GM23338 (cell line): ENCODE measurements at regions not wholly inside any gene's neighbourhood (a gene's known extent, or its start where the extent isn't known, plus 50 kb on each side); places are given as distances from the start of the nearest gene placed in this dataset.

Source experiments
- POLR2AphosphoS5 ChIP-seq: IDR thresholded peaks from 2 replicates; pipeline ENCODE4 v1.6.1; 2016; ENCODE audit warnings: antibody characterized with exemption, low read depth
- TF ChIP-seq, protein P1 (sequence below): IDR thresholded peaks from one replicate; pipeline ENCODE4 v1.6.1; 2018; ENCODE audit warnings: antibody characterized with exemption; ENCODE audit not compliant: unreplicated experiment
- TF ChIP-seq, protein P2 (sequence below), 2 experiments: fragments of 200-600 bp in 1 of 2; sonication (generic) in 1 of 2; conservative IDR thresholded peaks; 2 replicates each; pipeline versions ENCODE4 v1.5.1 to v1.6.1; 2016 to 2017; ENCODE audit warnings: antibody characterized with exemption in 2 of 2, low read depth in 2 of 2, mild to moderate bottlenecking in 2 of 2, moderate library complexity in 1 of 2

DNA sequence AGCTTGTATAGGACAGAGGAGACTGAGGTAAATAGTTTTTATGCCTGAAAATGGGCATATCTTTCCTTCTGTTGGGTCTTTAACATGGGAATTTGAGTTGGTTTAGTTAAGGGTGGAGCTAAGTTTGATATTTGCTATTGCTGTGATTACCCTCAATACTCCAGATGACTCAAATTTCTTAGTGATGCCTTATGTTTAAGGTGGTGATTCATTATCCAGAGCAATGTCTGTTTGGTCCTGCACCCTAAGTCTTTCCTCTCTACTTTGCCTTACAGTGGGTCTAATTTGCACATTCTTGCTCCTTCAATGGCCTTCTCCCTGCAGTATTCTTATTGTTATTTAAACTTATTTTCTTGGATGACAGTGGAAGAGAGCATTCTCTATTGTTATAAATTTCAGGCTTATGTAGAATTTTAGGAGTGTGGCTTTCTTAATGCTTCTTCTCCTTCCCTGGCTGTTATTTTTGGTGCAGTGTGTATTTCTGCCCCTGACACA, 312.9 kb upstream of the RPS23 start:
- TF ChIP-seq, protein P1, sequence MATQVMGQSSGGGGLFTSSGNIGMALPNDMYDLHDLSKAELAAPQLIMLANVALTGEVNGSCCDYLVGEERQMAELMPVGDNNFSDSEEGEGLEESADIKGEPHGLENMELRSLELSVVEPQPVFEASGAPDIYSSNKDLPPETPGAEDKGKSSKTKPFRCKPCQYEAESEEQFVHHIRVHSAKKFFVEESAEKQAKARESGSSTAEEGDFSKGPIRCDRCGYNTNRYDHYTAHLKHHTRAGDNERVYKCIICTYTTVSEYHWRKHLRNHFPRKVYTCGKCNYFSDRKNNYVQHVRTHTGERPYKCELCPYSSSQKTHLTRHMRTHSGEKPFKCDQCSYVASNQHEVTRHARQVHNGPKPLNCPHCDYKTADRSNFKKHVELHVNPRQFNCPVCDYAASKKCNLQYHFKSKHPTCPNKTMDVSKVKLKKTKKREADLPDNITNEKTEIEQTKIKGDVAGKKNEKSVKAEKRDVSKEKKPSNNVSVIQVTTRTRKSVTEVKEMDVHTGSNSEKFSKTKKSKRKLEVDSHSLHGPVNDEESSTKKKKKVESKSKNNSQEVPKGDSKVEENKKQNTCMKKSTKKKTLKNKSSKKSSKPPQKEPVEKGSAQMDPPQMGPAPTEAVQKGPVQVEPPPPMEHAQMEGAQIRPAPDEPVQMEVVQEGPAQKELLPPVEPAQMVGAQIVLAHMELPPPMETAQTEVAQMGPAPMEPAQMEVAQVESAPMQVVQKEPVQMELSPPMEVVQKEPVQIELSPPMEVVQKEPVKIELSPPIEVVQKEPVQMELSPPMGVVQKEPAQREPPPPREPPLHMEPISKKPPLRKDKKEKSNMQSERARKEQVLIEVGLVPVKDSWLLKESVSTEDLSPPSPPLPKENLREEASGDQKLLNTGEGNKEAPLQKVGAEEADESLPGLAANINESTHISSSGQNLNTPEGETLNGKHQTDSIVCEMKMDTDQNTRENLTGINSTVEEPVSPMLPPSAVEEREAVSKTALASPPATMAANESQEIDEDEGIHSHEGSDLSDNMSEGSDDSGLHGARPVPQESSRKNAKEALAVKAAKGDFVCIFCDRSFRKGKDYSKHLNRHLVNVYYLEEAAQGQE: no peak
- TF ChIP-seq POLR2AphosphoS5: no peak
- TF ChIP-seq, protein P2, sequence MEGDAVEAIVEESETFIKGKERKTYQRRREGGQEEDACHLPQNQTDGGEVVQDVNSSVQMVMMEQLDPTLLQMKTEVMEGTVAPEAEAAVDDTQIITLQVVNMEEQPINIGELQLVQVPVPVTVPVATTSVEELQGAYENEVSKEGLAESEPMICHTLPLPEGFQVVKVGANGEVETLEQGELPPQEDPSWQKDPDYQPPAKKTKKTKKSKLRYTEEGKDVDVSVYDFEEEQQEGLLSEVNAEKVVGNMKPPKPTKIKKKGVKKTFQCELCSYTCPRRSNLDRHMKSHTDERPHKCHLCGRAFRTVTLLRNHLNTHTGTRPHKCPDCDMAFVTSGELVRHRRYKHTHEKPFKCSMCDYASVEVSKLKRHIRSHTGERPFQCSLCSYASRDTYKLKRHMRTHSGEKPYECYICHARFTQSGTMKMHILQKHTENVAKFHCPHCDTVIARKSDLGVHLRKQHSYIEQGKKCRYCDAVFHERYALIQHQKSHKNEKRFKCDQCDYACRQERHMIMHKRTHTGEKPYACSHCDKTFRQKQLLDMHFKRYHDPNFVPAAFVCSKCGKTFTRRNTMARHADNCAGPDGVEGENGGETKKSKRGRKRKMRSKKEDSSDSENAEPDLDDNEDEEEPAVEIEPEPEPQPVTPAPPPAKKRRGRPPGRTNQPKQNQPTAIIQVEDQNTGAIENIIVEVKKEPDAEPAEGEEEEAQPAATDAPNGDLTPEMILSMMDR (conservative IDR thresholded peaks at IDR 0.05; ENCODE audit: low read depth in 2 of 2): no peak
